Stimulated activated CD8-positive, alpha-beta memory T cell treated with anti-CD3 and anti-CD28 coated beads, Interleukin-15, amount 100 ng/mL, for 48 hours (primary cell): ENCODE measurements at regions not wholly inside any gene's neighbourhood (a gene's known extent, or its start where the extent isn't known, plus 50 kb on each side); places are given as distances from the start of the nearest gene placed in this dataset.
"Not testable (repeated sequence)": the region's sequence is repeated elsewhere in the genome, so short reads cannot be mapped to it uniquely, and the experiment has no call there.

ENCODE experiments used
- DNase-seq, 2 donors: peaks; one replicate each; pipeline ENCODE4 v3.0.0-alpha.2; 2020; ENCODE audit warnings: low read depth in 2 of 2

GRCh38 chr4:188437535-188437934 is 298.3 kb downstream of the TRIML1 start:
- DNase-seq, result no peak

- DNase-seq, result not testable (repeated sequence)
Measured at GRCh38 chr4:188438391-188438824, 299.2 kb downstream of the TRIML1 start.

GRCh38 chr4:188439641-188440311 is 300.5 kb downstream of the TRIML1 start:
- no peak for DNase-seq

- DNase-seq, result no peak
Measured at GRCh38 chr4:188444500-188444899, 305.3 kb downstream of the TRIML1 start.

GRCh38 chr4:188448996-188449395 is 309.8 kb downstream of the TRIML1 start:
- not testable (repeated sequence) for DNase-seq

- no peak for DNase-seq
Measured at GRCh38 chr4:188450571-188450970, 311.3 kb downstream of the TRIML1 start.

GRCh38 chr4:188452097-188452496 is 312.9 kb downstream of the TRIML1 start:
- no peak for DNase-seq

GRCh38 chr4:188454575-188454974 is 315.3 kb downstream of the TRIML1 start:
- DNase-seq, result no peak

GRCh38 chr4:188455062-188455752 is 316.0 kb downstream of the TRIML1 start:
- no peak for DNase-seq

GRCh38 chr4:188459381-188459780 is 320.1 kb downstream of the TRIML1 start:
- DNase-seq, result no peak

GRCh38 chr4:188463909-188464308 is 324.7 kb downstream of the TRIML1 start:
- DNase-seq, result no peak

- no peak for DNase-seq
Measured at GRCh38 chr4:188466001-188466400, 326.8 kb downstream of the TRIML1 start.

GRCh38 chr4:188484256-188484655 is 345.0 kb downstream of the TRIML1 start:
- DNase-seq, result no peak

- DNase-seq, result no peak
Measured at GRCh38 chr4:188485906-188486305, 346.7 kb downstream of the TRIML1 start.

- DNase-seq, result no peak
Measured at GRCh38 chr4:188492886-188493285, 353.6 kb downstream of the TRIML1 start.

GRCh38 chr4:188495169-188495568 is 355.9 kb downstream of the TRIML1 start:
- DNase-seq, result no peak

GRCh38 chr4:188511431-188511830 is 372.2 kb downstream of the TRIML1 start:
- no peak for DNase-seq

GRCh38 chr4:188532751-188533150 is 393.5 kb downstream of the TRIML1 start:
- DNase-seq, result no peak

GRCh38 chr4:188534297-188534696 is 395.1 kb downstream of the TRIML1 start:
- DNase-seq, result no peak

GRCh38 chr4:188534917-188535316 is 395.7 kb downstream of the TRIML1 start:
- DNase-seq, result no peak

GRCh38 chr4:188536826-188537225 is 397.6 kb downstream of the TRIML1 start:
- DNase-seq, result no peak

GRCh38 chr4:188550296-188550695 is 411.1 kb downstream of the TRIML1 start:
- DNase-seq, result no peak

- DNase-seq, result no peak
Measured at GRCh38 chr4:188551156-188551555, 411.9 kb downstream of the TRIML1 start.
